Lower lobe of right lung (tissue), 2 donors: ENCODE measurements at regions not wholly inside any gene's neighbourhood (a gene's known extent, or its start where the extent isn't known, plus 50 kb on each side); places are given as distances from the start of the nearest gene placed in this dataset.
A peak's percentile ranks its signal among the peaks of the same experiment; 100 is the strongest.

ENCODE experiments used
- ATAC-seq, 2 donors: fragments of 200-7000 bp; cut with Tn5 transposase; one replicate each; pipeline ENCODE4 v1.9.1; 2020 to 2022; ENCODE audit warnings: mild to moderate bottlenecking in 2 of 2, moderate library complexity in 2 of 2
- DNase-seq: peaks from one replicate; pipeline ENCODE4 v3.0.0-alpha.2; 2020
- H3K27ac ChIP-seq: fragments of 200-600 bp; one replicate; pipeline ENCODE4 v1.8.0; 2022
- H3K27me3 ChIP-seq: fragments of 200-600 bp; one replicate; pipeline ENCODE4 v1.8.0; 2022; ENCODE audit warnings: low read depth
- H3K36me3 ChIP-seq: fragments of 200-600 bp; one replicate; pipeline ENCODE4 v1.8.0; 2022; ENCODE audit warnings: mild to moderate bottlenecking
- H3K4me1 ChIP-seq: fragments of 200-600 bp; one replicate; pipeline ENCODE4 v1.8.0; 2022
- H3K4me3 ChIP-seq: fragments of 200-600 bp; one replicate; pipeline ENCODE4 v1.8.0; 2022; ENCODE audit warnings: mild to moderate bottlenecking
- H3K9me3 ChIP-seq: fragments of 200-600 bp; one replicate; pipeline ENCODE4 v1.8.0; 2022
- CTCF ChIP-seq: fragments of 200-600 bp; IDR thresholded peaks from one replicate; pipeline ENCODE4 v1.8.0; 2022; ENCODE audit warnings: antibody characterized with exemption, mild to moderate bottlenecking
- intact Hi-C: fragments of 100-400 bp; cut with DNase I; formaldehyde crosslinking; loops from one replicate; pipeline ENCODE4 v1.11.0; 2022
- donor health status: DM: no; HTN: yes; CAD: no; lungs with severe emphysema.

GRCh38 chr13:40161351-40161810 lies 505.1 kb downstream of the FOXO1 start:
- no peak for TF ChIP-seq CTCF
- no peaks in the 10 kb centered on the region for H3K9me3 ChIP-seq
- intact Hi-C loops = no loop called here
- no peaks in the 10 kb centered on the region for H3K4me1 ChIP-seq
- DNase-seq (no peak), ATAC-seq (no peak)
- no peak overlapping the region for H3K27ac ChIP-seq
- no peaks in the 10 kb centered on the region for H3K27me3 ChIP-seq
- H3K36me3 ChIP-seq = no peaks in the 10 kb centered on the region
- no peak overlapping the region for H3K4me3 ChIP-seq

GRCh38 chr13:40161931-40162330 lies 504.5 kb downstream of the FOXO1 start:
- no peak overlapping the region for H3K4me3 ChIP-seq

DNA sequence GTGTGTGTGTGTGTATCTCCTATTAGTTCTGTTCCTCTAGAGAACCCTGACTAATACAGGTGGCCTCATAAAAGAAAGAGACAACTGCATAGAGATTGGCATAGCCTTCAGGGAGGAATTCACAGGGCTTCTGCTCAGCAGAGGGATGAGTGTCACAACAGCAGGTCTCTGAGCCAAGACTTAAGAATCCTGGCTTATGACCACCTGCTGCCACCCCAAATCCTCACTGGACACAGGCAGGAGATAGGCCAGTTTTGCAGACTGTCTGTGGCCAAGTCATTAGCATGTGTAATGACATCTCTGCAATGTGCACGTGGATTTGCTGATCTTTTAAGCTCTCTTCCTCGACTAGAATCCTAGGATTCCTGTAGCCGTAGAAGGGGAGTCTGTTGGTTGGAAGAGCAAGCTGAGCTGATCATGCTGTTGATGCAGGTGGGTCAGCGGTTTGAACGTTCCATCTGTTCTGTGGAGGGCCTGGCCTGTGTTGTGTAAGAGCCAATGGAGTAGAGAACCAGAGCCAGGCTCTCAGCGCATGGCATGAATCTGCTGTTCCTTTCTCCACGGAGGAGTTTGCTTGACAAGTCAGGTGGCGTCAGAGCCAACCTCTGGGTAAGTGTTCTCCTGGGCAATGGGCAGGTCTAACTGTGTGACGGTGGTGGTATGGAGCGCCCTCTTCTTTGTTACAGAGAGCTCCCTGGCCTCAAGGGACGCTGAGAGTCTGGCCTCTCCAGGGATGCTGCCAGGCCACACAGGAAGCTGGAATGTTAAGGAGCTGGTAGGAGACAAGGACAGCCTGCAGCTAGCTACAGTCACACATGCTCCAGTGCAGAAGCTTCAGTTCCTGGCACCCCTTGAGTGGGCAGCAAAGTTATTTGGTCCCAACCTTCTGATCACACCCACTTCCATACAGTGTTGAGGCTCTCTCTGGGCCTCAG lies 503.1 kb downstream of the FOXO1 start:
- Histone ChIP-seq H3K27me3 (no peaks in the 10 kb centered on the region), H3K4me3 (no peak overlapping the region), H3K9me3 (no peaks in the 10 kb centered on the region), H3K36me3 (no peaks in the 10 kb centered on the region), H3K4me1 (no peaks in the 10 kb centered on the region), H3K27ac (no peak overlapping the region)
- TF ChIP-seq CTCF = no peak
- ATAC-seq (peak in 1 of 2 donors; percentile 40), DNase-seq (no peak)
- intact Hi-C loops = no loop called here

More at GRCh38 chr13:40161931-40162330, 504.5 kb downstream of the FOXO1 start:
- no peaks in the 10 kb centered on the region for H3K9me3 ChIP-seq
- DNase-seq (no peak), ATAC-seq (no peak)
- no peaks in the 10 kb centered on the region for H3K36me3 ChIP-seq
- no peaks in the 10 kb centered on the region for H3K27me3 ChIP-seq
- H3K4me1 ChIP-seq = no peaks in the 10 kb centered on the region
- TF ChIP-seq CTCF = no peak
- H3K27ac ChIP-seq = no peak overlapping the region
- intact Hi-C loops = no loop called here

DNA sequence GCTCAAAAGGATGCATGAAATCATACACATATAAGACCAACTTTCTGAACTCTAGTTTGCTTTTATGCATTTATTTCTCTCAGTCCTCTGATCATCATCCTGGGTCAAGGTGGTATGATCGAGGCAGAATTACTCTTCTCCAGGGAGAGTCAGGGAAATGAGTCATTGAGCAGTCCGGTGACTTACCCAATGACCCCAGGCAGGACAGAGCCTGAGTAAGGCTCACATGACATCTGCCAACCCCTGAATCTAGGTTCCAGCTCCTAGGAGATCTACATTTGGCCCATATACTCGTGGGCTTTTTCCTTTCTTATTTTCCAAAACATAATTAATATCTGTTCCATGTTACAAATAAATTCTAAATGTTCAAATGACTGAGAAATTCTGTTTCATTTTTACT lies 502.3 kb downstream of the FOXO1 start:
- ATAC-seq = no peak
- intact Hi-C loops = no loop called here
- Histone ChIP-seq H3K27me3 (no peaks in the 10 kb centered on the region), H3K4me3 (no peak overlapping the region), H3K36me3 (no peaks in the 10 kb centered on the region), H3K27ac (no peak overlapping the region), H3K9me3 (no peaks in the 10 kb centered on the region), H3K4me1 (no peaks in the 10 kb centered on the region)
- no peak for TF ChIP-seq CTCF
- DNase-seq = no peak

GRCh38 chr13:40165316-40165932 lies 501.0 kb downstream of the FOXO1 start:
- H3K27ac ChIP-seq = no peak overlapping the region
- H3K4me3 ChIP-seq = no peak overlapping the region
- DNase-seq (no peak), ATAC-seq (no peak)
- no peaks in the 10 kb centered on the region for H3K36me3 ChIP-seq
- no peaks in the 10 kb centered on the region for H3K4me1 ChIP-seq
- H3K9me3 ChIP-seq = no peaks in the 10 kb centered on the region
- intact Hi-C loops = no loop called here
- no peak for TF ChIP-seq CTCF
- H3K27me3 ChIP-seq = no peaks in the 10 kb centered on the region
